Non-pigmented ciliary epithelial cell (primary cell): ENCODE measurements at regions not wholly inside any gene's neighbourhood (a gene's known extent, or its start where the extent isn't known, plus 50 kb on each side); places are given as distances from the start of the nearest gene placed in this dataset.
"Not testable (repeated sequence)": the region's sequence is repeated elsewhere in the genome, so short reads cannot be mapped to it uniquely, and the experiment has no call there.

Experiments used
- DNase-seq: peaks from one replicate; pipeline ENCODE4 v3.0.0-alpha.2; 2010; ENCODE audit warnings: low read depth

DNA sequence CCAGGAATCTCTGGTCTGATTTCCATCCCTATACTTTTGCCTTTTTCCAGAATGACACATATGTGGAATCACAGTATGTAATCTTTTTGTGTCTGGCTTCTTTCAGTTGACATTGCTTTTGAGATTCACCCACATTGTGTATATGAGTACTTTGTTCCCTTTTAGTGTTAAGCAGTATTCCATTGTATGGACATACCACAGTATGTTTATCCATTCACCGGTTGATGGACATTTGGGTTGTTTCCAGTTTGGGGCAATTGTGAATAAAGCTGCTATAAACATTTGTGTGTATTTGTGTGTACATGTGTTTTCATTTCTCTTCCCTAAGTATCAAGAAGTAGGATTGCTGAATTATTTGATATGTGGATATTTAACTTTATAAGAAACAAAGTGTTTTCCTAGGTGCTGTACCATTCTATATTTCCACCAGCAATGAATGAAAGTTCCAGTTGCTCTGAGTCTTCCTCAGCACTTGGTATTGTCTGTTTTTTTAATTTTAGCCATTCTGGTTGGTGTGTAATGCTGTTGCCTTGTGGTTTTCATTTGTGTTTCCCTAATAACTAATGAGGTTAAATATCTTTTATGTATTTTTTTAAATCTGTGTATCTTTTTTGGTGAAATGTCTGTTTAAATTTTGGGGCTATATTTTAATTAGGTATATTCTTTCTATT is 203.5 kb upstream of the HAAO start:
- DNase-seq = no peak

DNA sequence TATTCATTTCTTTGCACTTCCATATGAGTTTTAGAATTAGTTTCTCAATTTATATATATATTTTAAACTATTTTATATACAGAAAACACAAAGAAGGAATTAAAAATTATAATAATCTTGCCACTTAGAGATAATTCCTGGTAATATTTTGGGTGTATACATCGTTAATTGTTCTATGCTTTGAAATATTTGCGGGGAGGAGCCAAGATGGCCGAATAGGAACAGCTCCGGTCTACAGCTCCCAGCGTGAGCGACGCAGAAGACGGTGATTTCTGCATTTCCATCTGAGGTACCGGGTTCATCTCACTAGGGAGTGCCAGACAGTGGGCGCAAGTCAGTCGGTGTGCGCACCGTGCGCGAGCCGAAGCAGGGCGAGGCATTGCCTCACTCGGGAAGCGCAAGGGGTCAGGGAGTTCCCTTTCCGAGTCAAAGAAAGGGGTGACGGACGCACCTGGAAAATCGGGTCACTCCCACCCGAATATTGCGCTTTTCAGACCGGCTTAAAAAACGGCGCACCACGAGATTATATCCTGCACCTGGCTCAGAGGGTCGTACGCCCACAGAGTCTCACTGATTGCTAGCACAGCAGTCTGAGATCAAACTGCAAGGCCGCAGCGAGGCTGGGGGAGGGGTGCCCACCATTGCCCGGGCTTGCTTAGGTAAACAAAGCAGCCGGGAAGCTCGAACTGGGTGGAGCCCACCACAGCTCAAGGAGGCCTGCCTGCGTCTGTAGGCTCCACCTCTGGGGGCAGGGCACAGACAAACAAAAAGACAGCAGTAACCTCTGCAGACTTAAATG is 197.1 kb upstream of the HAAO start:
- DNase-seq = not testable (repeated sequence)

GRCh38 chr2:42988055-42988454 is 195.7 kb upstream of the HAAO start:
- not testable (repeated sequence) for DNase-seq

- no peak for DNase-seq
Measured at GRCh38 chr2:42987112-42987922, 194.9 kb upstream of the HAAO start.

DNA sequence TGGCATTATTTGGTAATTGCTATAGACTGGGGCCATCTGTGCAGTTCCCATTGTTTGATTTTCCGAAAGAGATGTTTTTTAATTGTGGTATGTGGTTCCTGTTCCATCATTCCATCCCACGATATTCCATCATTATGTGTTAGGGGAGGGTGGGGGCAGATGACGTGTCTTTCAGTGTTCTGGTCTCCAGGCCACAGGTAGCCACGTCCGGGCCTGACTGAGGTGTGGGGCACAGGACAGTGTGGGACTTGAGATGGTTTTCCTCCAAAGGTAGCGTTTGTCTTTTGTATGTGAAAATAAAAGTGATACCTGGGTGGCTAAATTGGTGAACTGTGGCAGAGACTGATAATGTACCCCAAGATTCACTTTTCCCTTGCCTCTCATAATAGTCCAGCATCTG is 192.2 kb upstream of the HAAO start:
- DNase-seq = no peak

GRCh38 chr2:42984081-42984480 is 191.7 kb upstream of the HAAO start:
- no peak for DNase-seq

- DNase-seq = no peak
Measured at GRCh38 chr2:42980764-42981416, 188.5 kb upstream of the HAAO start.

GRCh38 chr2:42979870-42980763 is 187.7 kb upstream of the HAAO start:
- DNase-seq = no peak

DNA sequence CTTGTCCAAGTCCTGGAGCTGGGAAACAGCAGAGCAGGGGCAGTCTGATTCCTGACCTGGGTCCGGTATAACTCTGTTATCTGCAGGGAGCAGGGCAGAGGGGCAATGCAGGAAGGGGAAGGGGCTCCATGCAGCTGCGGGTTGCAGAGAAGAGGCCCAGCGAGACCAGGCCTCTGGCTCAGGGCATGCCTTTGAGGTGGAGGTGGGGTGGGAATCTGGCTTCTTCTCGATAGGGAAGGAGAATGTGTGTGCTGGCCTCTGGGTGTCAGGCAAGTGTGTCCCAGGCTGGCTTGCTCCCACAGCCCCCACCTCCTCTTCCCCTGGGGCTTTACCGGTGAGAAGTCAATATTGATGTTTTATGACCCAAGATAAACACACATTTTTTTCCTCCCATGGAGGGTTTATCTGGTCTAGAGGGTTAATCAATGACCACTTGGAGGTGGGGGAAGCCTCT is 187.1 kb upstream of the HAAO start:
- DNase-seq = no peak

DNA sequence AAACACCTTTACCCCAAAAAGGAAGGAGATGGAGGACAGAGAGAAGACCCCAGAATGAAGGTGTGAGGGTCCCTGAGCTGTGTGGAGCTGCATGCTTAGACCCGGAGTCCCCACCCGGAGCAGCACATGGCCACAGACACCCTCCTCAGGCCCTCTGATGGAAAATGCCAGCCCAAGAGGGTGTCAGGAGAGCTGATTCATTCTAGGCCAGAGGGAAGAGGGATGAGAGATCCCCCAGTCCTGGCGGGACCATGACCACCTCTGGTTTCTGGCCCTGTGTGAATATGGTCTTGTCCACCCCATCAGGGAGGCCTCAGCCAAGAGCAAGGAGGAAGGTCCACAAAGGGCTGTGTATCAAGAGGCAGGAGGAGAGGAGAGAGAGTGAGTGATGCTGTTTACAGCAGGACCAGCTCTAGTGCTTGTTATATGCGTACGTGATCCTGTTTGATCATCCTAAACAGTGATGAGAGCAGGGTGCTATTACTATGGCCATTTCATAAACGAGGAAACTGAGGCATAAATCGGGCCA is 186.6 kb upstream of the HAAO start:
- DNase-seq = no peak

GRCh38 chr2:42978175-42978886 is 185.9 kb upstream of the HAAO start:
- no peak for DNase-seq

DNA sequence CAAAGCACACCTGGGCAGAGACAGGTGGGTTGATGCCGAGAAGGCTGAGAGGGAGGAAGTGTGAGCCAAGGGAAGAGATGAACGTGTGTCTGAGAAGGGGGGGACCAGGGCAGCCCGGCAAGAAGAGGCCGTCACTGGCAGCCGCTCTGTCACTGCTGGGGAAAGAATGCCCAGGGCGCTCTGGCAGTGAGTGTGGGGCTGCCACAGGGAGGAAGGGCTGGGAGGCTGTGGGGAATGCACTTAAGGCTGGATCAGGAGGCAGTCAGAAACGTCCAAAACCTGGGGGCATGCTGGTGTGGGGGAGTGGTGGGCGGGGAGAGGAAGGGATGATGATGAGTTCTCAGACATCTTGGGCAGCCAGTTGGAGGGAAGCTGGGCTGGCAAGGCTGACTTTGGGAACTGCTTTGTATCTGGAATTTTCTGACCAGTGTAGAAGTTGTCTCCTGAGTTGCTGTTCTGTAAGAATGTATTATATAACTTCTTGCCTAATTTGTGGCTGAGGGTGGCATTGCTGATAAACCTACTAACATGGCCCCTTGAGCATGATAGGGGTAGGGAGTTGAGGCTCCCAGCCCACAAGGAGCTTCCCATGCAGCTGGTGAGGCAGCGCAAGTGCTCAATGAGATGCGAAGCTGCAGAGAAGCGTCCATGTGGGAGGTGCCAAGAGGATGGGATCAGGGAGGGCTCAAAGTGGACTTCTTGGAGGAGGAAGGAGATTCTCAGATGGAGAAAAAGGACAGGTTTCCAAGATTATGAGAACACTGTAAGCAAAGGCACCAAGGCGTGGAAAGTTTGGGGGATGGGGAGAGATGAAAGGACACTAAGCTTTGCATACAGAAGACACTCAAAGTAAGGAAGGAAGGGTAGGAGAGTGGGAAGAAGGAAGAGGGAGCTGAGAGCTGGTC is 185.1 kb upstream of the HAAO start:
- no peak for DNase-seq

DNA sequence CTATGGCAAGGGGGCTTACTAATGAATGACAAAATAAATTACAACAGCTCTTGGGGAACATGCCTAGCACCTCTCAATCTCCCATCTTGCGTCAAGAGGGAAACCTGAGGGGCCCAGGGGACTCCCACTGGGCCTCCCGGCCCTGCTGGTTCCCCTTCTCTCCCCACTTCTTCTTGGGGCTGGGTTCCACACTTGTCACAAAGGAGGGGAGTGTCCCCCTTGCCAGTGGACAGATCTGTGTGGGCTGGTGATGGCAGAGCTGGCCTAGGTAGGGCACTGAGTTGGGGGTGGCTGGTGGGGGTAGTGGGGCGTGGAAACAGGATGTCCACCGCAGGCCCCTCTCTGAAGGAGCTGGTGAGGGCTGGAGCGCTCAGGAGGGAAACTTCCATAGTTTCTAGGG is 184.0 kb upstream of the HAAO start:
- DNase-seq = no peak

GRCh38 chr2:42974721-42975717 is 182.6 kb upstream of the HAAO start:
- DNase-seq = no peak

DNA sequence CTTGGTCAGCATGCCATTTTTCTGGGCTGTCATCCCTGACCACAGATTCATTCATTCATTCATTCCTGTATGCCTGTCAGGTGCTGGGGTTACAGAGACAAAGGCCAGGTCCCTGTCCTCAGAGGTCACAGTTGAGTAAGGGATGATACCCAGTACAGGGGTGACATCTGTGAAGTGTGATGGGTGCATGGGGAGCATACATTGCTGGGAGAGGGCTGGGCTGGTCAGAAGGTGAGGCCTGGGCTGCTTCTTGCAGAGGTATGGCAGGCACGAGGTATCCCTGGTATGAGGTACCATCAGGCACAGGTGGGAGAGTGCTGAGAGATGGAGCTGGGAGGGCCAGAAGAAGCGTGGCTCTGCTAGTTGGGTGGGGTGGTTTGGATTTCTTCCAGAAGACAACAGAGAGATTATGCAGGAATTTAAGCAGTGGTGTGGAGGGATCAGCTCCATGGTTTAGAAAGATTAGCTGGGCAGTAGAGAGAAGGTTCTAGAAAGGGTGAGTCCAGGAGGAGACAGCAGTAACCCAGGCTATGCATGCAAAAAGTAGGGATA is 181.9 kb upstream of the HAAO start:
- no peak for DNase-seq

DNA sequence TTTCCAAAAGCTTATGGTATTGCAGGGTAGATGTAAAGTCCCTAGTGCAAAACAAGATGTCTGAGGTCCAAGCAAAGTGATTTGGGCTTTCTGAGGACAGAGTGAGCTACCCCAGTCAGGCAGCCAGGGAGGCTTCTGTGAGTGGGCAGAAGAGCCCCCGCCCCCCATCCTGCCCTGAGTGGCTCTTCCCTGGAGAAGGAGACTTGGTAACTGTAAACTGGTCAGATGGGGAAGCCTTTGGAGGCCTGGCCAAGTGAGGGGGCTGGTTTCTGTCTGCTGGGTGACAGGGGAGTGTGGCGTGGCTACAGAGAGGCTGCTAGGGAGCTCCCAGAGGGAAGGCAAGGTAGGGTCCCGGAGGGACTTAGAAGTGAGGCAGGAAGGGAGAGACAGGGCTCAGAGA is 181.3 kb upstream of the HAAO start:
- DNase-seq = no peak

- DNase-seq = not testable (repeated sequence)
Measured at GRCh38 chr2:42972933-42973516, 180.6 kb upstream of the HAAO start.
